Endothelial cell of umbilical vein (primary cell): ENCODE measurements at regions not wholly inside any gene's neighbourhood (a gene's known extent, or its start where the extent isn't known, plus 50 kb on each side); places are given as distances from the start of the nearest gene placed in this dataset.

Source experiments
- BruUV-seq: library from RNA; stranded (reverse); fragments of 400-500 nt; replicated peaks from 2 replicates; lab custom pipeline; 2021; lab: Mats Ljungman, UMichigan
- CTCF ChIA-PET: fragments of 300-600, 350-600 bp; sonication (Branson Sonifier 250); formaldehyde crosslinking; loops from one replicate; lab custom pipeline; 2021; ENCODE audit warnings: antibody characterized with exemption, inconsistent platforms; lab: Charles Lee
- POLR2A ChIA-PET: fragments of 300-600, 350-600 bp; sonication (Branson Sonifier 250); formaldehyde crosslinking; loops from one replicate; lab custom pipeline; 2021; ENCODE audit warnings: antibody characterized with exemption, inconsistent platforms; lab: Charles Lee
- DNase-seq: peaks from one replicate; pipeline ENCODE4 v3.0.0-alpha.2; 2011; ENCODE audit warnings: low read depth, low spot score
- FAIRE-seq: peaks from 2 replicates; lab custom pipeline; 2011; peaks lifted over from hg19 to GRCh38; lab: Jason Lieb, UNC
- H2AFZ ChIP-seq: 2 replicates; pipeline ENCODE4 v1.6.0; 2012; ENCODE audit warnings: low read depth, low read length, control low read depth, inconsistent platforms
- H3K27ac ChIP-seq: 2 replicates; pipeline ENCODE4 v1.5.1; 2011; ENCODE audit warnings: low read depth, mild to moderate bottlenecking, control low read depth, low read length, moderate library complexity; ENCODE audit not compliant: insufficient read depth
- H3K27me3 ChIP-seq, 2 experiments: 2 replicates each; pipeline versions ENCODE4 v1.6.0 to v1.6.1; 2011; ENCODE audit warnings: low read length in 2 of 2, mixed read lengths in 1 of 2; ENCODE audit not compliant: control insufficient read depth in 2 of 2, insufficient read depth in 2 of 2
- H3K36me3 ChIP-seq, 2 experiments: 2 replicates in 1 of 2; 3 replicates in 1 of 2; pipeline ENCODE4 v1.5.1; 2011; ENCODE audit warnings: low read length in 2 of 2, mild to moderate bottlenecking in 1 of 2, moderate library complexity in 1 of 2; ENCODE audit not compliant: control insufficient read depth in 2 of 2, insufficient read depth in 2 of 2; ENCODE audit errors: extremely low read depth in 1 of 2
- H3K4me1 ChIP-seq: 3 replicates; pipeline ENCODE4 v1.5.1; 2011; ENCODE audit warnings: mild to moderate bottlenecking, low read length; ENCODE audit not compliant: control insufficient read depth, insufficient read depth; ENCODE audit errors: extremely low read depth
- H3K4me2 ChIP-seq: 2 replicates; pipeline ENCODE4 v1.6.1; 2011; ENCODE audit warnings: low read length, control low read depth, mixed read lengths; ENCODE audit not compliant: insufficient read depth
- H3K4me3 ChIP-seq, 3 experiments: fragments of 200-600 bp in 1 of 3; sonication (generic), shearing (Covaris generic) in 1 of 3; replicated peaks in 1 of 3; 2 replicates each; pipeline ENCODE4 v1.5.1; 2011 to 2016; ENCODE audit warnings: control low read depth in 3 of 3, low read length in 3 of 3, mild to moderate bottlenecking in 2 of 3, inconsistent platforms in 1 of 3, low read depth in 1 of 3, moderate library complexity in 1 of 3; ENCODE audit not compliant: insufficient read depth in 1 of 3
- H3K79me2 ChIP-seq: 2 replicates; pipeline ENCODE4 v1.6.0; 2012; ENCODE audit warnings: low read length, inconsistent platforms; ENCODE audit not compliant: control insufficient read depth, insufficient read depth
- H3K9ac ChIP-seq: replicated peaks from 2 replicates; pipeline ENCODE3; 2011; ENCODE audit warnings: low read length, control low read depth; ENCODE audit not compliant: insufficient read depth; ENCODE audit errors: extremely low read depth
- H3K9me1 ChIP-seq: replicated peaks from 3 replicates; pipeline ENCODE4 v1.6.0; 2011; ENCODE audit warnings: mild to moderate bottlenecking, low read length; ENCODE audit not compliant: control insufficient read depth, insufficient read depth; ENCODE audit errors: extremely low read depth
- H3K9me3 ChIP-seq: replicated peaks from 2 replicates; pipeline ENCODE4 v1.5.1; 2012; ENCODE audit warnings: low read length, inconsistent platforms; ENCODE audit not compliant: control insufficient read depth, insufficient read depth
- H4K20me1 ChIP-seq: replicated peaks from 2 replicates; pipeline ENCODE3; 2011; ENCODE audit warnings: mild to moderate bottlenecking, low read length; ENCODE audit not compliant: control insufficient read depth, insufficient read depth; ENCODE audit errors: extremely low read depth
- CTCF ChIP-seq, 2 donors: IDR thresholded peaks; 1 replicate in 1 of 2; 2 replicates in 1 of 2; pipeline ENCODE4 v1.5.1; 2011; ENCODE audit warnings: low read length in 2 of 2, mild to moderate bottlenecking in 2 of 2, moderate library complexity in 2 of 2, control low read depth in 1 of 2, inconsistent platforms in 1 of 2, low read depth in 1 of 2; ENCODE audit not compliant: insufficient read depth in 1 of 2; ENCODE audit errors: extremely low read depth in 1 of 2
- EZH2 ChIP-seq: IDR thresholded peaks from 2 replicates; pipeline ENCODE4 v1.6.1; 2012; ENCODE audit warnings: borderline replicate concordance, low read depth, mild to moderate bottlenecking, moderate library complexity, low read length, inconsistent platforms; ENCODE audit not compliant: severe bottlenecking
- FOS ChIP-seq: IDR thresholded peaks from 2 replicates; pipeline ENCODE4 v1.6.1; 2011; ENCODE audit warnings: mild to moderate bottlenecking, low read length, moderate library complexity, borderline replicate concordance; ENCODE audit not compliant: insufficient read depth
- JUN ChIP-seq: IDR thresholded peaks from 2 replicates; pipeline ENCODE4 v1.6.1; 2011; ENCODE audit warnings: borderline replicate concordance, low read depth; ENCODE audit not compliant: insufficient read length, insufficient read depth
- MAX ChIP-seq: IDR thresholded peaks from 2 replicates; pipeline ENCODE4 v1.6.1; 2011; ENCODE audit not compliant: insufficient read depth, insufficient read length
- MYC ChIP-seq: IDR thresholded peaks from one replicate; pipeline ENCODE4 v1.6.1; 2011; ENCODE audit warnings: mild to moderate bottlenecking, low read depth, low read length
- POLR2A ChIP-seq: IDR thresholded peaks from 2 replicates; pipeline ENCODE4 v1.6.1; 2012; ENCODE audit warnings: low read depth, mild to moderate bottlenecking, control low read depth, low read length
- POLR2AphosphoS5 ChIP-seq: IDR thresholded peaks from 2 replicates; pipeline ENCODE4 v1.6.1; 2012; ENCODE audit warnings: low read depth, mild to moderate bottlenecking, control low read depth, low read length, moderate library complexity; ENCODE audit not compliant: insufficient read depth
- dilution Hi-C: fragments of 300-500 bp; cut with MboI; formaldehyde crosslinking; loops from one replicate; pipeline ENCODE4 v1.15.0; 2019; ENCODE audit warnings: low sequenced_read_pairs; ENCODE audit not compliant: extremely low pct_ligation_motif_present
- intact Hi-C: fragments of 100-400 bp; cut with micrococcal nuclease; formaldehyde crosslinking; loops from one replicate; pipeline ENCODE4 v1.10.0; 2022

GRCh38 chr12:58069268-58069963 is 128.0 kb downstream of the ATP23 start:
- no TSS peak for BruUV-seq
- H3K27ac ChIP-seq = no peak overlapping the region
- H3K27me3 ChIP-seq = peaks cover 0 to 1% of the 10 kb centered on the region in 2 experiments
- no peak for FAIRE-seq
- H3K9ac ChIP-seq = no peak overlapping the region
- CTCF ChIA-PET = no interaction called here
- POLR2A ChIA-PET = no interaction called here
- no peak for TF ChIP-seq FOS
- TF ChIP-seq MAX = no peak
- no peak for TF ChIP-seq POLR2A
- no peak for TF ChIP-seq POLR2AphosphoS5
- TF ChIP-seq JUN = no peak
- TF ChIP-seq MYC = no peak
- TF ChIP-seq CTCF (IDR thresholded peaks at IDR 0.05; ENCODE audit: extremely low read depth in 1 of 2, insufficient read depth in 1 of 2, low read depth in 1 of 2, low read length in 2 of 2) = no peak
- TF ChIP-seq EZH2 = no peak
- no peak overlapping the region for H2AFZ ChIP-seq
- no peaks in the 10 kb centered on the region for H3K4me1 ChIP-seq
- H3K4me2 ChIP-seq = no peak overlapping the region
- no peaks in the 10 kb centered on the region for H3K36me3 ChIP-seq
- no peaks in the 10 kb centered on the region for H3K9me1 ChIP-seq
- dilution Hi-C loops = no loop called here
- H3K9me3 ChIP-seq = no peaks in the 10 kb centered on the region
- no peaks in the 10 kb centered on the region for H3K79me2 ChIP-seq
- no peaks in the 10 kb centered on the region for H4K20me1 ChIP-seq
- intact Hi-C loops = no loop called here
- no peak for DNase-seq
- H3K4me3 ChIP-seq = no peak overlapping the region
